Spinal cord (tissue), 9 donors: ENCODE measurements at regions not wholly inside any gene's neighbourhood (a gene's known extent, or its start where the extent isn't known, plus 50 kb on each side); places are given as distances from the start of the nearest gene placed in this dataset.

ENCODE experiments used
- DNase-seq, 6 donors: peaks; one replicate each; pipeline versions ENCODE4 v3.0.0 to v3.0.0-alpha.2; 2013 to 2015; ENCODE audit warnings: low spot score in 6 of 6, low read depth in 4 of 6
- H3K27ac ChIP-seq: one replicate; pipeline ENCODE4 v1.5.1; 2013; ENCODE audit warnings: low read depth, low read length, control low read depth
- H3K27me3 ChIP-seq: one replicate; pipeline ENCODE4 v1.6.1; 2013; ENCODE audit warnings: low read length; ENCODE audit not compliant: control insufficient read depth, insufficient read depth
- H3K36me3 ChIP-seq: one replicate; pipeline ENCODE4 v1.6.1; 2013; ENCODE audit warnings: low read length; ENCODE audit not compliant: control insufficient read depth, insufficient read depth
- H3K4me1 ChIP-seq: one replicate; pipeline ENCODE4 v1.6.1; 2013; ENCODE audit warnings: low read length; ENCODE audit not compliant: control insufficient read depth, insufficient read depth
- H3K4me3 ChIP-seq: one replicate; pipeline ENCODE4 v1.5.1; 2013; ENCODE audit warnings: low read depth, low read length, control low read depth
- H3K9me3 ChIP-seq: one replicate; pipeline ENCODE4 v1.6.1; 2013; ENCODE audit warnings: low read length; ENCODE audit not compliant: control insufficient read depth, insufficient read depth
- WGBS: methylation state at CpG from one replicate; pipeline ENCODE4 v1.1.5; 2013; ENCODE audit warnings: missing lambda C conversion rate; ENCODE audit not compliant: insufficient coverage; 5-methylcytosine and 5-hydroxymethylcytosine counted together
- donor health status: healthy.

GRCh38 chr22:47445212-47445611, 682.8 kb downstream of the TBC1D22A start:
- H3K27me3 ChIP-seq = no peaks in the 10 kb centered on the region
- H3K4me3 ChIP-seq = no peak overlapping the region
- H3K27ac ChIP-seq = no peak overlapping the region
- no peak for DNase-seq
- 97% methylated on average over 5 of the region's 5 CpGs for WGBS
- no peaks in the 10 kb centered on the region for H3K36me3 ChIP-seq
- H3K9me3 ChIP-seq = peaks cover under 1% of the 10 kb centered on the region
- no peaks in the 10 kb centered on the region for H3K4me1 ChIP-seq

DNA sequence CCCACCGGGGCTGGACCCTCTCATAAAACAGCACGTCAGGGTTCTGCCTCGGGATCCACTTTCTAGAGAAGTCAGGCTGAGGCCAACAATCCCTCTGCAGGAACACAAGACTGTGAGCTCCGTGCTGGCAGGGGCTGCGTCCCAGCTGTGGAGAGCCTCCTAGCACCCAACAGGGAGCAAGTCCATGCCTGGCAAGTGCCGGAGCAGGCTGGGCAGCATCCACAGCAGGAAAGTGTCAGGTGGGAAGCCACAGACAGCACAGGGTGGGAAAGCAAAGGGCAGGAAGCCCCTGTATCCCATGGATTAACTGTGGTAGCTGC, 682.3 kb downstream of the TBC1D22A start:
- WGBS = 71% methylated on average over 6 of the region's 6 CpGs
- Histone ChIP-seq H3K27me3 (no peaks in the 10 kb centered on the region), H3K9me3 (peaks cover 2% of the 10 kb centered on the region), H3K27ac (no peak overlapping the region), H3K4me3 (no peak overlapping the region), H3K4me1 (no peaks in the 10 kb centered on the region), H3K36me3 (no peaks in the 10 kb centered on the region)
- no peak for DNase-seq

GRCh38 chr22:47443836-47444745, 681.6 kb downstream of the TBC1D22A start:
- H3K4me1 ChIP-seq = no peaks in the 10 kb centered on the region
- peaks cover 2% of the 10 kb centered on the region for H3K9me3 ChIP-seq
- no peak for DNase-seq
- no peaks in the 10 kb centered on the region for H3K36me3 ChIP-seq
- no peak overlapping the region for H3K27ac ChIP-seq
- WGBS = 90% methylated on average over 13 of the region's 16 CpGs
- H3K27me3 ChIP-seq = no peaks in the 10 kb centered on the region
- no peak overlapping the region for H3K4me3 ChIP-seq

- no peak for DNase-seq
- no peaks in the 10 kb centered on the region for H3K36me3 ChIP-seq
- H3K9me3 ChIP-seq = peaks cover 2% of the 10 kb centered on the region
- H3K4me1 ChIP-seq = no peaks in the 10 kb centered on the region
- WGBS = 88% methylated on average over 3 of the region's 6 CpGs
- no peak overlapping the region for H3K27ac ChIP-seq
- H3K27me3 ChIP-seq = no peaks in the 10 kb centered on the region
- H3K4me3 ChIP-seq = no peak overlapping the region
These were observed 680.4 kb downstream of the TBC1D22A start for GRCh38 chr22:47442821-47443220.

GRCh38 chr22:47439643-47440265, 677.3 kb downstream of the TBC1D22A start:
- 94% methylated on average over 9 of the region's 17 CpGs for WGBS
- Histone ChIP-seq H3K27ac (no peak overlapping the region), H3K27me3 (no peaks in the 10 kb centered on the region), H3K4me1 (no peaks in the 10 kb centered on the region), H3K9me3 (peaks cover 2% of the 10 kb centered on the region), H3K36me3 (no peaks in the 10 kb centered on the region), H3K4me3 (no peak overlapping the region)
- no peak for DNase-seq

DNA sequence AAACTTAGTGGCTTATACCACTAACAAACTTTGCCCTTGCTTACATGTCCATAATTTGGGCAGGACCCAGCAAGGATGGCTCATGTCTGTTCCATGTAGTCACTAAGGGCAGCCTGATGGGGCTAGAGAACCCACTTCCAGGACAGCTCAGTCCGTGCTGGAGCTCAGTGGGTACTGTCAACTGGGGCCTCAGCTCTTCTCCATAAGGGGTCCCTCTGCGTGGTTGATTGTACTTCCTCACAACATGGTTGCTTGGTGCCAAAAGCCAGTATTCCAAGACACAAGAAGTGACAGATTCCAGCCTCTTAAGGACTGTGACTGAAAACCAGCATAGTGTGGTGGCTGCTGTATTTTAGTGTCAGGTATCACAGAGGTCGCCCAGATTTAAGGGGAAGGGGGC, 675.2 kb downstream of the TBC1D22A start:
- no peak for DNase-seq
- Histone ChIP-seq H3K27me3 (no peaks in the 10 kb centered on the region), H3K4me1 (no peaks in the 10 kb centered on the region), H3K4me3 (no peak overlapping the region), H3K27ac (no peak overlapping the region), H3K9me3 (peaks cover 2% of the 10 kb centered on the region), H3K36me3 (no peaks in the 10 kb centered on the region)
- 59% methylated on average over 2 of the region's 3 CpGs for WGBS

DNA sequence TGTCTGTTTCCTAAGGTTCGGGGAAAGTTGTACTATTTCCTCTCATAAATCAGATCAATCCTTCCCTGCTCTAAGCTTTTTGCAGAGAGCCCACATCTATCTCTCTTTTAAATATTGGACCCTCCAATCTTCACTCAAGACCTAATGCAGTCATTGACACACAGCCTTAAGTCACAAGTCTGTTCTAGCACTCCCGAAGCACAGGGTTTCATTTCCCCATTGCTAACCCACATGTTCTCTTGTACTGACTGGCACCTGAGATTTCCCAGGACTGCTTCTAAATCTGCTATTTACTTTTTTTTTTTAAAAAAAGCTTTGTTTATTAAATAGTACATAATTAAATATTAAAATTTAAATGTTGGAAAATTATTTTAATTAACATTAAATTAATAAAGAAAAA, 674.7 kb downstream of the TBC1D22A start:
- H3K4me3 ChIP-seq = no peak overlapping the region
- DNase-seq = no peak
- no peaks in the 10 kb centered on the region for H3K36me3 ChIP-seq
- no peak overlapping the region for H3K27ac ChIP-seq
- no peaks in the 10 kb centered on the region for H3K27me3 ChIP-seq
- peaks cover 2% of the 10 kb centered on the region for H3K9me3 ChIP-seq
- H3K4me1 ChIP-seq = no peaks in the 10 kb centered on the region
- 100% methylated on average over 2 of the region's 2 CpGs for WGBS

GRCh38 chr22:47435826-47436225, 673.4 kb downstream of the TBC1D22A start:
- H3K4me1 ChIP-seq = no peaks in the 10 kb centered on the region
- no peak overlapping the region for H3K27ac ChIP-seq
- H3K4me3 ChIP-seq = no peak overlapping the region
- no peak for DNase-seq
- 100% methylated on average over 2 of the region's 7 CpGs for WGBS
- peaks cover 2% of the 10 kb centered on the region for H3K9me3 ChIP-seq
- no peaks in the 10 kb centered on the region for H3K36me3 ChIP-seq
- no peaks in the 10 kb centered on the region for H3K27me3 ChIP-seq

GRCh38 chr22:47435204-47435487, 672.7 kb downstream of the TBC1D22A start:
- no peaks in the 10 kb centered on the region for H3K4me1 ChIP-seq
- no peak for DNase-seq
- H3K27me3 ChIP-seq = no peaks in the 10 kb centered on the region
- WGBS = 87% methylated on average over 5 of the region's 5 CpGs
- H3K9me3 ChIP-seq = peaks cover under 1% of the 10 kb centered on the region
- H3K4me3 ChIP-seq = no peak overlapping the region
- H3K27ac ChIP-seq = no peak overlapping the region
- no peaks in the 10 kb centered on the region for H3K36me3 ChIP-seq
